Glomerular visceral epithelial cell (primary cell): ENCODE measurements at regions not wholly inside any gene's neighbourhood (a gene's known extent, or its start where the extent isn't known, plus 50 kb on each side); places are given as distances from the start of the nearest gene placed in this dataset.
"Not testable (repeated sequence)": the region's sequence is repeated elsewhere in the genome, so short reads cannot be mapped to it uniquely, and the experiment has no call there.

ENCODE experiments used
- DNase-seq: peaks from one replicate; pipeline ENCODE4 v3.0.0-alpha.2; 2016; ENCODE audit errors: extremely low spot score

GRCh38 chr18:77329651-77330050 lies 80.0 kb downstream of the GALR1 start:
- DNase-seq: no peak

DNA sequence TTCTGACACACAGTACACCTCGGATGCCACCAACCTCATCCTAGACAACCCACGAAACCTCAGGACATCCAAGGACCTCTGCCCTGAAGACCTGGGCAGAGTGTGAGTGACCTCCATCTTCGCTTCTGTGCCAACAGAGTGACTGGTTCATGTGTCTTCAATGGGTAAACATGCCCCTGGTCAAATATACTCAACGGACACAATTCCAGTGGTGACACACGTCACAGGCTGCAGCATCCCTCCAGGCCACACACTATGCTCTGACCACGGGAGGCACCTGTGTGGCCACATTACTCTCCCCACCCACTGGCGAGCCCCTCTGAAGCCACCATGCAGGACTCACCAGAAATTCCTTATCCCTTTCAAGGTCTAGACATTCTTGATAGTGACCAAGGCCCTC lies 85.2 kb downstream of the GALR1 start:
- DNase-seq: no peak

GRCh38 chr18:77337604-77338003 lies 88.0 kb downstream of the GALR1 start:
- no peak for DNase-seq

DNA sequence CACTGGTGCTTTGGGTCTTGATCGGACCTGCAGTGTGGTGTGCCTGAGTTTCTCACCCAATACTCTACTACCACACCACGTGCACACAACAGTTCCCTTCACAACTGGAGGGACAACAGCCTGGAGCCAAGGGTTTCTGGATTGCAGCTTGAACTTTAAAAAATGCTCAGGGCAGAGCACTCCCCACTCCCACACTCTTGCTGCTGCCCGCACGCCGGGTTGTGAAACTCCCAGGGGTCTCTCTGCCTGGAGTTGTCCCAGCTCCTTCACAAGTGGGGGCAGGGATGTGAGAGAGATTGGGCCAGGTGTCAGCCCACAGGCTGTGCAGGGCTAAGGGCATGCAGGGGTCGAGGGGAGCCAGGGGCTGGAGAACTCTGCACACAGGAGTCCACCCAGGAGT lies 89.4 kb downstream of the GALR1 start:
- DNase-seq: no peak

DNA sequence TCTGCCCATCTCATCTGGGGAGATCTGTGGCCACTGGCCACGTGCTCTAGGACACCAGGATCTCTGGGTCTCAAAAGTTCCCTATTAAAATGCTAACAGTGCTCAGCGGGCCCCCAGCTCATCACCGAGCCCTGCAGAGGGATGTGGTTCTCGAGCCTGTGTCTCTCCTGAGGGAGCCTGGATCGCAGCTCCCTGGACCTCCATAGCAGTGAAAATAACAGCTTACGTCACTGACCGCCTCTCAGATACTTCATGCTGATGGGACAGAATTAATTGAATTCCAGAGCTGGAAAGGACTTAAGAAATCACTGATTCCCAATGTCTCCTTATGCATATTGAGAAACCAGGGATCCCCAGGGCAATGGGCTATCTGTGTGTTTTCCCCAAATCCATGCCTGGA lies 90.0 kb downstream of the GALR1 start:
- no peak for DNase-seq

- no peak for DNase-seq
Measured at GRCh38 chr18:77340815-77341214, 91.2 kb downstream of the GALR1 start.

DNA sequence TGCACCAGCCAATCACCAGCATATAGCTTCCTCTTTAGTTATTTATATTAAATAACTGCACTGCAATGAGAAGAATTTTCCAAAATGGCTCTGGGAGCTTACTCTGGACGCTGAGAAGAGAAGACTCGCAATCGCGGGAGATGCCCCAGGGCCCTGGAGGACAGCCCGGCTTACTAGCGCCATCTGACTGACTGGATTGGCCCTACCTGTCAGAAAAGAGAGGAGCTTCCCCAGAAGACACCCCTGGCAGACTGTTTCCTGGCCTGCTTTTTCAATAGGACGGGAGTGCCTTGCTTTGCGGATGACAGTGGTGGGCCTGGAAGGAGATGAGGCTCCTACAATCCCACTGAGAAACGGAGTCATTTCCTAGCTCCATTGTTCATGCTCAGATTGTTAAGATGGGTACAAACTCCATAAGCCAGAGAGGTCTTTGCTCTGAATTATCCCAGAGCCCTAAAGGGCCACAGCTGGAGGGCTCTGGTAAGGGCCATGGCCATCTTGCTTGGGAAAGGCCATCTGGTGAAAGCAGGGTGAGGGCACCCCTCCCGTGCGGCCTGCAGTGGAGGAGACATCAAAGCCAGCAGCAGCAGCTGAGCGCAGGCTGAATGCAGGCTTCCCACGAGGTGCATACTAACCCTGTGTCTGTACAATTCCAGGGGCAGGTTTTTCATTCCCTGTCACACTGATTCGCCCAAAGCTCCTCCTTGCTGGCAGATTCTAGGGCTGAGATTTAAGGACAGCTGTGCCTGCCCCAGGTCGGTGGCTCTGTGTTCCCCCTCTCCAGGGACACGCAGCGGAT lies 92.1 kb downstream of the GALR1 start:
- no peak for DNase-seq

DNA sequence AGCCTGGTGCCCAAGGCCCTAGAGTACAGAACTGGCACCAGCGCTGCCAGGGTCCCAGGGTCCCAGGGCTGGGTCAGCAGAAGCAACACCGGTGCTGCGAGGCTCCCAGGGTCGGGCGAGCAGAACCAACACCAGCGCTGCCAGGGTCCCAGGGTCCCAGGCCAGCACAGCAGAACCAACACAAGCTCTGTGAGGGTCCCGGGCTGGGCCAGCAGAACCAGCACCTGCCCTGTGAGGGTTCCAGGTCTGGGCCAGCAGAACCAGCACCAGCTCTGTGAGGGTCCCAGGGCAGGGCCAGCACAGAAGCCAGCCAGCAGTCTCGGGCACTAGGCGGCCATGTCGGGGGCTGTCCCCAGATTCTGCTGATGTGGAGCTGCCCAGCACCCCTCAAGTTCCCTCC lies 93.1 kb downstream of the GALR1 start:
- DNase-seq: no peak

- no peak for DNase-seq
Measured at GRCh38 chr18:77343846-77344510, 94.3 kb downstream of the GALR1 start.

DNA sequence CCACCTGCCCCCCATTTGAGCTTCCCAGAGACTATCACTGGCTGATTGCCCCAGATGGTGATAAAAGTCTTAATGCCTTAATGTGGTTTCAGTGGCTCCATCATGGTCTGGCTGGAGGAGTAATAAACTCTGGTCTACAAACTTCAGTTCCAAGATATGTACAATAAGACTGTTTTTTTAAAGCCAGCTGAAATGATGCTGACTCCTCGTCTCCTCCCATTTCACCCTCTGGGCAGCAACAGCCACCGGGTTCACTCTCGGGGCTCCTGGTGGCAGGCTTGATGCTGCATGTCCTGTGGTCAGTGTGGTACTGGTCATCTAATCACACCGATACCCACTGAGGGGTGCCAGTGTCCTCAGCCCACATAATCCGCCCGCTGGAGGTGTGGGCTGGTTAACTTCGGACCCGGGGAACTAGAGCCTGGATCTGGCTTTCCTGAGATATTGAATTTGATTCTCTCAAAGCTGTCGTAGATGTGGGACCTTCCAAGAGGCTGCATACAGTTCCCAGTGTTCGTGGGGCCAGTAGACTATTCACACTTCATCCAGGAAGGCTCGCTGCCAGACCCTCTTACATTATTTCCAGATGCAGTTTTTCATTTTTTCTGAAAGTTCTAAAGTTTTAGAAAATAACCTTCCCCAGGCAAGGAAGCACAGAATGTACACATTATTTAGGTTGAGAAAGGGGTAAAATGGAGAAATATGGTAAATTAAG lies 95.3 kb downstream of the GALR1 start:
- no peak for DNase-seq

DNA sequence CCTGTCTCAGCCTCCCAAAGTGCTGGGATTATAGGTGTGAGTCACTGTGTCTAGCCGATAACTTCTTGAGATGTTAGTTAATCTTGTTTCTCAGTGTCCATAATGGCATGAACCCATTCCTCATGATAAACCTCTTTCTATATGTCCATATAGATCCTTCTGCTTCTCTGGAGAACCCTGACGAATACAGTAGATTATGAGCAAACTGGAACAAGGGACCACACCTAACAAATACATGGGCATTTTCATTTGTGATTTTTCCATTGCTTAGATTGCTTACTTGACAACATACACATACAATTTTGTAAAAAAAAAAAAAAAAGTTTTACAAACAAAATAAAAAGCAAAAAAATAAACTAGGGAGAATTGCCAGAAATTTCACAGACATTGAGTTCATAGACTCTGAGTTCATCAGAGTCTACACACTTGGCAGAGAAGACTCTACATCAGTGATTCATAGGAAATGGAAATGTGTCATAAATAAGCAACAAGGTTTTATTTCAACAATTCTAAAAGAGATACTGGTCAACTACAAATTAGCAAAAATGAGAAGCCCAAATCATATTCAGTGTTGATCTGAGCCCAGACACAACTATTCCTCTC lies 96.7 kb downstream of the GALR1 start:
- DNase-seq: no peak

DNA sequence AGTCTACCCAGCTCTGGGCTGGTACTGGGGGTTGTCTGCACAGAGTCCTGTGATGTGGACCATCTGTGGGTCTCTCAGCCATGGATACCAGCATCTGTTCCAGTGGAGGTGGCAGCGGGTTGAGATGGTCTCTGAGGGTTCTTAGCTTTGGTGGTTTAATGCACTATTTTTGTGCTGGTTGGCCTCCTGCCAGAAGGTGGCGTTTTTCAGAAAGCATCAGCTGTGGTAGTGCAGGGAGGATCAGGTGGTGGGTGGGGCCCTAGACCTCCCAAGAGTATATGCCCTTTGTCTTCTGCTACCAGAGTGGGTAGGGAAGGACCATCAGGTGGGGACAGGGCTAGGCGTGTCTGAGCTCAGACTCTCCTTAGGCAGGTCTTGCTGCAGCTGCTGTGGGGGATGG lies 103.7 kb downstream of the GALR1 start:
- not testable (repeated sequence) for DNase-seq

DNA sequence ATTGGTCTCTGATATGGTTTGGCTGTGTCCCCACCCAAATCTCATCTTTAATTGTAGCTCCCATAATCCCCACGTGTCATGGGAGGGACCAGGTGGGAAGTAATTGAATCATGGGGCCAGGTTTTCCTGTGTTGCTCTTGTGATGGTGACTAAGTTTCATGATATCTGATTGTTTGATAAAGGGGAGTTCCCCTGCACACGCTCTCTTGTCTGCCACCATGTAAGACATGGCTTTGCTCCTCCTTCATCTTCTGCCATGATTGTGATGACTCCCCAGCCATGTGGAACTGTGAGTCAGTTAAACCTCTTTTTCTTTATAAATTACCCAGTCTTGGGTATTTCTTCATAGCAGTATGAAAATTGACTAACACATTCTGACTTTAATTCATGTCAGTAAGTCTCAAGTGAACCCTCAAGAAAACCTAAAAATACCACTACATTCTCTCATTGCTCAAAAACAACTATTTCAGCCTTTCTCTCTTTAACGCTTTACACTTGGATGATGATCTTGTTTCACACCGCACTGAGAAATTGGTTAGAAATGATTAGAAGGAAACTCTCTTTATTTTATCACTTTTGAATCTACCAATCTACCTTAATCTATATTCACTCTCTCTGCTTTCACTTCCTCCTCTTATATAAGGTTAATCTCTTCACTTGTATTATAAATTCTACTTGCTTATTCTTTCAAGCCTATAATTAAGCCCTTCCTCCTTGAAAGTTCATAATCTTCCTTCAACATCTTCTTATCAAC lies 110.1 kb downstream of the GALR1 start:
- DNase-seq: no peak

DNA sequence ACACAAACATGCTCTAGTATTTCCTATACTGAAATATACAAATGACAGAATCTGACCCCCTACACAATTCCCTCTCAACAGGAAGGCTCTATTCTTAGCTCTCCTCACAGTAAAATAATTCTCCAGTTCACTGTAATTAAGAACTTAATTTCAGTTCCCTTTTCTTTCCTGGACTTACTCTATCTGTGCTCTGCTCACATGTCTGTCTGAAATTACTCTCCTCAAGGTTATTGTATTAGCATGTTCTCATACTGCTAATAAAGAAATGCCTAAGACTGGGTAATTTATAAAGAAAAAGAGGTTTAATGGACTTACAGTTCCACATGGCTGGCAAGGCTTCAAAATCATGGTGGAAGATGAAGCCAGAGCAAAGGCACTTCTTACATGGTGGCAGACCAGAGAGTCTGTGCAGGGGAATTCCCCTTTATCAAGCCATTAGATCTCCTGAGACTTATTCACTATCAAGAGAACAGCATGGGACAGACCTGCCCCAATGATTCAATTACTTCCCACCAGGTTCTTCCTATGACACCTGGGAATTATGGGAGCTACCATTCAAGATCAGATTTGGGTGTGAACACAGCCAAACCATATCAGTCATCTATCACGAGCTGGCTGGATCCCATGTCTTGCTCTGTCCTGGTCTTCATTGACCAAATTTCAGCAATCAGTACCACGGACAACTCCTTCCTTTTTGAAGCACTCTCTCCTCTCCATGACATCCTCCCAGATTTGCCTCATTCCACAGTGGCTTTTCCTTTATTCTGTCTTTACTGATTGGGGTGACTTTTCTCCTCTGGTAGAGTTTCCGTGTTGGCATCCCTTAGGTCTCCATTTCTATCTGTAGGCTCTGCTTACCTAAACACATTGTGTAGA lies 110.9 kb downstream of the GALR1 start:
- DNase-seq: no peak

- no peak for DNase-seq
Measured at GRCh38 chr18:77361382-77361781, 111.7 kb downstream of the GALR1 start.

GRCh38 chr18:77365667-77366066 lies 116.0 kb downstream of the GALR1 start:
- DNase-seq: no peak

GRCh38 chr18:77366067-77366719 lies 116.5 kb downstream of the GALR1 start:
- DNase-seq: no peak

DNA sequence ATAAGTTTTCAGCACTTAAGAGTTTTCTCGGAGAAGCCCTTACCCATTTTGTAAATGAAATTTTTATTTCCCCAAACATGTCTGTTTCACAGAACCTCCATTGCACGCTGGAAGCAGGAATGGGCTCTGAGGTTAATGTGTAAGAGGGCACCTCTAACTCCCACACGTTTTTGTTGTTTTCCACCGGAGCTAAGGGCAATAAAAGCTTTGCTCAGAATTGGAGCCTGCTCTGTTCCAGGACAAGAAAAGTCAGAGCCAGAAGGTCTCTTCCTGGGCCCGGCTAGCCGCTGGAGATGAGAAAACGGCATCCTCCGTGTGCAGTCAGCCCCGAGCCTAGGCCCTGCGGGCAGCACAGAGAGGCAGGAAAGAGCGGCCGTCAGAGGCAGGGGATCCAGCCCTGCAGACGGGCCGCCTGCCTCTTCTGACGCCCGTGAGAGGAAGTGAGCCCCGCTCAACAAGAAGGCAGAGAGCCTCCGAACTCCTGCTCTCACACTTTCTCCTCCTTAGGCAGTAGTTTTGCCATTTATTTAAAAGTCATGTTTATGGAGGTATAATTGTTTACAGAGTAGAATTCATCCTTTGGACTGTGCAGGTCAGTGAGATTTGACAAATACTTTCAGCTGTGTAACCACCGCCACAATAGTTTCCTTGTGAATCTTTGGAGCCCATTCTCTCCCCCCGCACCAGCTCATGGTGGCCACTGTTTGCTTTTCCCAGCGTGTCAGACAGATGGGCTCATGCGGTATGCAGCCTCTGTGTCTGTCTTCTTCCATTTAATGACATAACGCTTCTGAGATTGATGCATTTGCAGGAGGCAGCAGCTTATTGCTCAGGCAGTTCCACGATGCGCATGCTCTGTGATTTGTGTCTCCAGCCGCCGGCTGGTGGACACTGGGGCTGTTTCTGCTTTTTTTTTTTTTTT lies 117.3 kb downstream of the GALR1 start:
- DNase-seq: no peak

DNA sequence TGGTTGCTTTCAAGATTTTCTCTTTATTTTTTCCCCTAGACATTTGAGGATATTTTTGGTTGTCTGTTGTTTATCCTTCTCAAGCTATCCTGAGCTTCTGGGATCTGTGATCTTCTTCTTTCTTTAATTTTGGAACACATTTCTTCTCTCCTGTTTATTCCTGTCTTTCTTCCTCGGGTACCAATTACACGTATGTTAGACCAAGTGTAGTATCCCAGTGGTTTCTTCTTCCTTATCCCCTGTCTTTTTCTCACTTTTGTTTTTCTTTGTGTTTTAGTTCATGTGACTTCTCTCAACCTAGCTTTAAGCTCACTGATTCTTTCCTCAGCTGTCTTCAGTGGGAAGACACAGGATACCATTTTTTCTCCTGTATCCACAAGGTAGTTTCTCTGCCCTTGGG lies 120.0 kb downstream of the GALR1 start:
- no peak for DNase-seq
